PC-3 (cell line): ENCODE measurements at regions not wholly inside any gene's neighbourhood (a gene's known extent, or its start where the extent isn't known, plus 50 kb on each side); places are given as distances from the start of the nearest gene placed in this dataset.

Experiments
- EZH2phosphoT487 ChIP-seq: fragments of 300-600 bp; sonication (generic); IDR thresholded peaks from 2 replicates; pipeline ENCODE4 v1.6.1; 2018; ENCODE audit warnings: mild to moderate bottlenecking, antibody characterized with exemption, low read length, borderline replicate concordance
- TF ChIP-seq, protein P1 (sequence below): fragments of 300-600 bp; sonication (generic); conservative IDR thresholded peaks from 2 replicates; pipeline ENCODE4 v1.5.1; 2017; ENCODE audit warnings: antibody characterized with exemption, low read depth, mild to moderate bottlenecking, low read length

DNA sequence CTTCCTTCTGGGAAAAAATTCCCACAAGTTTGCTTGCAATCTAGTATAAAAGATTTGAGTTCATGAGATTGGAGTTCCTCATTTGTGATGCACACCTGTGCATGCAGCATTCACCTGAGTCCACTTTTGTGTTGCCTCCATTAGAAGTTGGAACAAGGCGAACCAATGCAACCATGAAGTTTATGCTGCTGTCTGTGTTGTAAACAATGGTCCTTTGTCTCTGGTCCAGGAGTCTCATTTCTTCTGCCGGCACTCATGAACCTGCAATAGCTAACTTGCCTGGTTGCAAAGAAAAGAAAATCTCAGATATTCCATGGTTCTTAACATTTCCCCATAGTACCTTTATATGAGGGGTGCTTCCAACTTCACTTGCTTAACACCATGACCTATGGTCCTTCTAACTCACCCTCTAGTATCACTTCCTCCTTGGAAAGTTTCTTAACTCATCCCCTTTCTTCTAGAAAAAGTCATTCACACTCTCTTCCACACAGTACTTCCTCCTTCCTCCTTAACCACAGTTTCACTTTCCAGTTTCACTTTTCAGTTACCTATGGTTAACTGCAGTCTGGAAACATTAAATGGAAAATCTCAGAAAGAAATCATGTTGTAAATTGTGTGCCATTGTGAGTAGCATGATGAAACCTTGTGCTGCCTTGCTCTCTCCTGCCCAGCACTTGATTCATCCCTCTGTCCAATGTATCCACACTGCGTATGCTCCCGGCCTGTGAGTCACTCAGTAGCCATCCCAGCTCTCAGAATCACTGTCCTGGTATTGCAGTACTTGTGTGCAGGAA lies 128.8 kb upstream of the TRIB2 start:
- no peak for TF ChIP-seq EZH2phosphoT487
- TF ChIP-seq, protein P1, sequence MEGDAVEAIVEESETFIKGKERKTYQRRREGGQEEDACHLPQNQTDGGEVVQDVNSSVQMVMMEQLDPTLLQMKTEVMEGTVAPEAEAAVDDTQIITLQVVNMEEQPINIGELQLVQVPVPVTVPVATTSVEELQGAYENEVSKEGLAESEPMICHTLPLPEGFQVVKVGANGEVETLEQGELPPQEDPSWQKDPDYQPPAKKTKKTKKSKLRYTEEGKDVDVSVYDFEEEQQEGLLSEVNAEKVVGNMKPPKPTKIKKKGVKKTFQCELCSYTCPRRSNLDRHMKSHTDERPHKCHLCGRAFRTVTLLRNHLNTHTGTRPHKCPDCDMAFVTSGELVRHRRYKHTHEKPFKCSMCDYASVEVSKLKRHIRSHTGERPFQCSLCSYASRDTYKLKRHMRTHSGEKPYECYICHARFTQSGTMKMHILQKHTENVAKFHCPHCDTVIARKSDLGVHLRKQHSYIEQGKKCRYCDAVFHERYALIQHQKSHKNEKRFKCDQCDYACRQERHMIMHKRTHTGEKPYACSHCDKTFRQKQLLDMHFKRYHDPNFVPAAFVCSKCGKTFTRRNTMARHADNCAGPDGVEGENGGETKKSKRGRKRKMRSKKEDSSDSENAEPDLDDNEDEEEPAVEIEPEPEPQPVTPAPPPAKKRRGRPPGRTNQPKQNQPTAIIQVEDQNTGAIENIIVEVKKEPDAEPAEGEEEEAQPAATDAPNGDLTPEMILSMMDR = no peak
